NCI-H2107 treated with DMSO at 0.1 percent for 48 hours (cell line): ENCODE measurements at regions not wholly inside any gene's neighbourhood (a gene's known extent, or its start where the extent isn't known, plus 50 kb on each side); places are given as distances from the start of the nearest gene placed in this dataset.
A peak's percentile ranks its signal among the peaks of the same experiment; 100 is the strongest.
"Not testable (repeated sequence)": the region's sequence is repeated elsewhere in the genome, so short reads cannot be mapped to it uniquely, and the experiment has no call there.

Experiments used
- DNase-seq: peaks from one replicate; lab custom pipeline; 2025; ENCODE audit not compliant: unreplicated experiment; lab: John Stamatoyannopoulos, UW

GRCh38 chr9:587527-587926 is 254.0 kb upstream of the DMRT1 start:
- no peak for DNase-seq

- no peak for DNase-seq
Measured at GRCh38 chr9:588981-589380, 252.5 kb upstream of the DMRT1 start.

GRCh38 chr9:589723-590122 is 251.8 kb upstream of the DMRT1 start:
- no peak for DNase-seq

- DNase-seq = no peak
Measured at GRCh38 chr9:591292-591691, 250.2 kb upstream of the DMRT1 start.

- DNase-seq = no peak
Measured at GRCh38 chr9:592225-592624, 249.3 kb upstream of the DMRT1 start.

- DNase-seq = no peak
Measured at GRCh38 chr9:592733-593132, 248.8 kb upstream of the DMRT1 start.

- no peak for DNase-seq
Measured at GRCh38 chr9:593809-594208, 247.7 kb upstream of the DMRT1 start.

GRCh38 chr9:596703-597102 is 244.8 kb upstream of the DMRT1 start:
- DNase-seq = no peak

GRCh38 chr9:600006-600405 is 241.5 kb upstream of the DMRT1 start:
- DNase-seq = no peak

- no peak for DNase-seq
Measured at GRCh38 chr9:602716-603115, 238.8 kb upstream of the DMRT1 start.

GRCh38 chr9:603126-603525 is 238.4 kb upstream of the DMRT1 start:
- DNase-seq = no peak

- no peak for DNase-seq
Measured at GRCh38 chr9:607417-607816, 234.1 kb upstream of the DMRT1 start.

GRCh38 chr9:613771-614347 is 227.6 kb upstream of the DMRT1 start:
- DNase-seq = peak; percentile 7

- no peak for DNase-seq
Measured at GRCh38 chr9:614431-614830, 227.1 kb upstream of the DMRT1 start.

- DNase-seq = no peak
Measured at GRCh38 chr9:615756-616155, 225.7 kb upstream of the DMRT1 start.

GRCh38 chr9:616694-617093 is 224.8 kb upstream of the DMRT1 start:
- no peak for DNase-seq

GRCh38 chr9:617445-618085 is 223.9 kb upstream of the DMRT1 start:
- DNase-seq = no peak

- no peak for DNase-seq
Measured at GRCh38 chr9:618478-618877, 223.0 kb upstream of the DMRT1 start.

GRCh38 chr9:621201-621855 is 220.2 kb upstream of the DMRT1 start:
- no peak for DNase-seq

- DNase-seq = no peak
Measured at GRCh38 chr9:624935-625500, 216.5 kb upstream of the DMRT1 start.

- no peak for DNase-seq
Measured at GRCh38 chr9:625613-626012, 215.9 kb upstream of the DMRT1 start.

- DNase-seq = not testable (repeated sequence)
Measured at GRCh38 chr9:626114-626513, 215.4 kb upstream of the DMRT1 start.
